GM12878 (cell line): ENCODE measurements at regions not wholly inside any gene's neighbourhood (a gene's known extent, or its start where the extent isn't known, plus 50 kb on each side); places are given as distances from the start of the nearest gene placed in this dataset.

Source experiments
- ATAC-seq: fragments of 200-7000 bp; cut with Tn5 transposase; 3 replicates; pipeline ENCODE4 v1.9.1; 2020; ENCODE audit warnings: mild to moderate bottlenecking, moderate library complexity
- BruUV-seq: library from RNA; stranded (reverse); fragments of 400-500 nt; replicated peaks from 2 replicates; lab custom pipeline; 2021; lab: Mats Ljungman, UMichigan
- CTCF ChIA-PET: fragments of 300-600 bp; sonication (Branson Sonifier 250); formaldehyde crosslinking; extraction: SDS; loops from one replicate; lab custom pipeline; 2021; ENCODE audit warnings: inconsistent platforms; lab: Yijun Ruan, JAX
- POLR2A ChIA-PET: fragments of 350-600 bp; formaldehyde crosslinking; extraction: SDS; loops from one replicate; lab custom pipeline; 2021; ENCODE audit warnings: inconsistent platforms; lab: Charles Lee
- RAD21 ChIA-PET: fragments of 300-600 bp; sonication (Branson Sonifier 250); formaldehyde crosslinking; loops from one replicate; lab custom pipeline; 2023; ENCODE audit warnings: antibody characterized with exemption; ENCODE audit not compliant: unreplicated experiment; lab: Charles Lee
- SMC1A ChIA-PET: fragments of 300-600 bp; sonication (Branson Sonifier 250); formaldehyde crosslinking; loops from one replicate; lab custom pipeline; 2023; ENCODE audit not compliant: unreplicated experiment, uncharacterized antibody; lab: Charles Lee
- DNase-seq: peaks from one replicate; pipeline ENCODE4 v3.0.0-alpha.2; 2011; ENCODE audit warnings: low read depth, low spot score
- FAIRE-seq: peaks from 3 replicates; lab custom pipeline; 2011; peaks lifted over from hg19 to GRCh38; lab: Jason Lieb, UNC
- H2AFZ ChIP-seq: 2 replicates; pipeline ENCODE4 v1.6.0; 2011; ENCODE audit warnings: low read depth, low read length, control low read depth; ENCODE audit not compliant: control insufficient read depth
- H3K27ac ChIP-seq: 2 replicates; pipeline ENCODE4 v1.5.1; 2011; ENCODE audit warnings: control low read depth; ENCODE audit not compliant: control insufficient read depth, insufficient read depth
- H3K27me3 ChIP-seq, 2 experiments: replicated peaks in 1 of 2; 2 replicates each; pipeline versions ENCODE4 v1.6.0 to v1.6.1; 2011; ENCODE audit warnings: low read length in 1 of 2; ENCODE audit not compliant: control insufficient read depth in 2 of 2, insufficient read depth in 2 of 2
- H3K36me3 ChIP-seq, 2 experiments: 2 replicates each; pipeline ENCODE4 v1.5.1; 2011; ENCODE audit warnings: low read length in 1 of 2; ENCODE audit not compliant: control insufficient read depth in 2 of 2, insufficient read depth in 2 of 2
- H3K4me1 ChIP-seq: 2 replicates; pipeline ENCODE4 v1.6.1; 2011; ENCODE audit warnings: mild to moderate bottlenecking, low read length, moderate library complexity, mixed read lengths; ENCODE audit not compliant: control insufficient read depth, insufficient read depth
- H3K4me2 ChIP-seq: 2 replicates; pipeline ENCODE4 v1.6.0; 2011; ENCODE audit warnings: control low read depth; ENCODE audit not compliant: control insufficient read depth, insufficient read depth
- H3K4me3 ChIP-seq: fragments of 200-600 bp; sonication (generic); 2 replicates; pipeline ENCODE4 v1.5.1; 2016
- H3K79me2 ChIP-seq: 2 replicates; pipeline ENCODE4 v1.6.0; 2011; ENCODE audit warnings: low read length; ENCODE audit not compliant: control insufficient read depth, insufficient read depth
- H3K9ac ChIP-seq: 2 replicates; pipeline ENCODE4 v1.8.0; 2011; ENCODE audit warnings: low read length, control low read depth, mixed read lengths; ENCODE audit not compliant: control insufficient read depth, insufficient read depth
- H3K9me3 ChIP-seq: replicated peaks from 3 replicates; pipeline ENCODE4 v1.5.1; 2011; ENCODE audit warnings: mild to moderate bottlenecking, low read length; ENCODE audit not compliant: control insufficient read depth, insufficient read depth
- H4K20me1 ChIP-seq: 2 replicates; pipeline ENCODE4 v1.6.0; 2011; ENCODE audit not compliant: control insufficient read depth, insufficient read depth
- BHLHE40 ChIP-seq, 2 experiments: fragments of 450-650 bp in 1 of 2; IDR thresholded peaks; 2 replicates each; pipeline ENCODE4 v1.6.1; 2011 to 2017; ENCODE audit warnings: low read depth in 2 of 2, borderline replicate concordance in 1 of 2, improper control_type of control experiment in 1 of 2, low read length in 1 of 2, mild to moderate bottlenecking in 1 of 2
- HDAC6 ChIP-seq: fragments of 200-600 bp; sonication (generic); IDR thresholded peaks from one replicate; pipeline ENCODE4 v1.8.0; 2017; ENCODE audit warnings: antibody characterized with exemption; ENCODE audit not compliant: unreplicated experiment
- HDGF ChIP-seq: fragments of 450-650 bp; IDR thresholded peaks from 2 replicates; pipeline ENCODE4 v1.6.1; 2016; ENCODE audit warnings: antibody characterized with exemption
- KAT2A ChIP-seq: conservative IDR thresholded peaks from 2 replicates; pipeline ENCODE4 v1.6.1; 2011; ENCODE audit warnings: low read depth, low read length; ENCODE audit not compliant: control insufficient read depth
- NBN ChIP-seq: fragments of 450-650 bp; IDR thresholded peaks from 2 replicates; pipeline ENCODE4 v1.6.1; 2016
- PAX5 ChIP-seq: IDR thresholded peaks from 2 replicates; pipeline ENCODE4 v1.6.1; 2011; ENCODE audit warnings: low read depth, low read length, borderline replicate concordance
- PAX8 ChIP-seq: fragments of 450-650 bp; IDR thresholded peaks from 2 replicates; pipeline ENCODE4 v1.6.1; 2017; ENCODE audit warnings: mild to moderate bottlenecking, moderate library complexity
- SUPT20H ChIP-seq: IDR thresholded peaks from 2 replicates; pipeline ENCODE4 v1.6.1; 2011; ENCODE audit warnings: low read depth, mild to moderate bottlenecking, low read length, moderate library complexity, borderline replicate concordance; ENCODE audit not compliant: control insufficient read depth
- TCF12 ChIP-seq: IDR thresholded peaks from 2 replicates; pipeline ENCODE4 v1.6.1; 2011; ENCODE audit warnings: low read depth, mild to moderate bottlenecking, low read length
- YY1 ChIP-seq: IDR thresholded peaks from 2 replicates; pipeline ENCODE4 v1.6.1; 2011; ENCODE audit warnings: low read depth, mild to moderate bottlenecking, low read length
- ZBTB40 ChIP-seq: fragments of 450-650 bp; IDR thresholded peaks from 2 replicates; pipeline ENCODE4 v1.6.1; 2016; ENCODE audit warnings: mild to moderate bottlenecking, moderate library complexity, borderline replicate concordance
- ZNF274 ChIP-seq: IDR thresholded peaks from one replicate; pipeline ENCODE4 v1.8.0; 2011; ENCODE audit not compliant: insufficient read length, insufficient read depth
- in situ Hi-C: fragments of 300-500 bp; cut with MboI; formaldehyde crosslinking; loops from 9 replicates; pipeline ENCODE4 v1.14.3; 2018; ENCODE audit warnings: mixed read lengths
- intact Hi-C: fragments of 100-400 bp; cut with micrococcal nuclease; formaldehyde crosslinking; loops from one replicate; pipeline ENCODE4 v1.14.2; 2022; ENCODE audit not compliant: unreplicated experiment

- FAIRE-seq (no peak), ATAC-seq (no peak), DNase-seq (no peak)
- POLR2A ChIA-PET, result no interaction called here
- in situ Hi-C loops, result no loop called here
- no peaks in the 10 kb centered on the region for H4K20me1 ChIP-seq
- no peak overlapping the region for H3K27ac ChIP-seq
- CTCF ChIA-PET, result no interaction called here
- TF ChIP-seq ZNF274, result no peak
- TF ChIP-seq YY1, result no peak
- no peak for TF ChIP-seq BHLHE40 (IDR thresholded peaks at IDR 0.05; ENCODE audit: borderline replicate concordance in 1 of 2, low read depth in 2 of 2, low read length in 1 of 2)
- no peak for TF ChIP-seq NBN
- TF ChIP-seq ZBTB40, result no peak
- TF ChIP-seq HDGF, result no peak
- TF ChIP-seq KAT2A, result no peak
- no peak for TF ChIP-seq HDAC6
- TF ChIP-seq TCF12, result no peak
- no peak for TF ChIP-seq SUPT20H
- TF ChIP-seq PAX8, result no peak
- no peak for TF ChIP-seq PAX5
- H3K79me2 ChIP-seq, result no peaks in the 10 kb centered on the region
- H3K9ac ChIP-seq, result no peak overlapping the region
- no peak overlapping the region for H3K4me2 ChIP-seq
- SMC1A ChIA-PET, result no interaction called here
- no TSS peak for BruUV-seq
- RAD21 ChIA-PET, result no interaction called here
- H3K4me1 ChIP-seq, result no peaks in the 10 kb centered on the region
- no peak overlapping the region for H2AFZ ChIP-seq
- no peaks in the 10 kb centered on the region for H3K9me3 ChIP-seq
- H3K36me3 ChIP-seq, result no peaks in the 10 kb centered on the region
- intact Hi-C loops, result no loop called here
- no peak overlapping the region for H3K4me3 ChIP-seq
- no peaks in the 10 kb centered on the region for H3K27me3 ChIP-seq
Observed at GRCh38 chr6:147689398-147689797, 180.9 kb downstream of the SAMD5 start.
